Activated CD4-positive, alpha-beta T cell treated with anti-CD3 and anti-CD28 coated beads, Interleukin-2, amount 10 ng/mL, durations not matched to agents 7 days and 5 days (primary cell): ENCODE measurements at regions not wholly inside any gene's neighbourhood (a gene's known extent, or its start where the extent isn't known, plus 50 kb on each side); places are given as distances from the start of the nearest gene placed in this dataset.

Source experiments
- CTCF ChIA-PET: fragments of 350-600 bp; sonication (Branson Sonifier 250); formaldehyde crosslinking; loops from one replicate; lab custom pipeline; 2021; ENCODE audit warnings: antibody characterized with exemption; lab: Charles Lee
- POLR2A ChIA-PET: fragments of 350-600 bp; sonication (Branson Sonifier 250); formaldehyde crosslinking; loops from one replicate; lab custom pipeline; 2021; ENCODE audit warnings: antibody characterized with exemption; lab: Charles Lee
- DNase-seq: peaks from one replicate; pipeline ENCODE4 v3.0.0-alpha.2; 2020
- H3K27ac Mint-ChIP-seq: one replicate; pipeline ENCODE4 v1.8.0; 2021; ENCODE audit warnings: mild to moderate bottlenecking, moderate library complexity, mixed read lengths
- H3K27me3 Mint-ChIP-seq: one replicate; pipeline ENCODE4 v1.8.0; 2021; ENCODE audit warnings: mixed read lengths
- H3K36me3 Mint-ChIP-seq: one replicate; pipeline ENCODE4 v1.8.0; 2021; ENCODE audit warnings: low read depth, mixed read lengths
- H3K4me1 Mint-ChIP-seq: one replicate; pipeline ENCODE4 v1.8.0; 2021; ENCODE audit warnings: mixed read lengths
- H3K4me3 Mint-ChIP-seq: one replicate; pipeline ENCODE4 v1.8.0; 2021; ENCODE audit warnings: mild to moderate bottlenecking, moderate library complexity, mixed read lengths
- H3K9me3 Mint-ChIP-seq: one replicate; pipeline ENCODE4 v1.8.0; 2021; ENCODE audit warnings: mixed read lengths

DNA sequence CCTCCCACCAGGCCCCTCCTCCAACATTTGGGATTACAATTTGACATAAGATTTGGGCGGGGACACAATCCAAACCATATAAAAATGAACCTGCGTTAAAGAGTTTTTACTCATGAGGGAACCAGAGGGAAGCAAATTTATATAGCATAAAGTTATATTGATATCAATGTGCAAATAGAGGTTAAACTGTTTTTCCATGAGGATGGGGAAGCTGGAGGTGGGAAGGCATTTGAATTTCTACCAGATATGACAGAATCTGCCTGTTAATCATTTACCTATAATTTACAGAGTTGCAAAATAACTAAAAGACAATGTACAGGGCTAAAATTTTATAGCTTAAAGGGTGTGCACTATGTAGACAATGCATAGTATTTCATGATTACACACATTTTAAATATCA, 322.0 kb upstream of the FKBP1C start:
- Mint-ChIP-seq H3K27ac (no peak overlapping the region), H3K27me3 (no peaks in the 10 kb centered on the region), H3K9me3 (peaks cover 3% of the 10 kb centered on the region), H3K36me3 (no peaks in the 10 kb centered on the region), H3K4me1 (no peaks in the 10 kb centered on the region), H3K4me3 (no peak overlapping the region)
- no peak for DNase-seq
- CTCF ChIA-PET, result no interaction called here
- POLR2A ChIA-PET, result no interaction called here

DNA sequence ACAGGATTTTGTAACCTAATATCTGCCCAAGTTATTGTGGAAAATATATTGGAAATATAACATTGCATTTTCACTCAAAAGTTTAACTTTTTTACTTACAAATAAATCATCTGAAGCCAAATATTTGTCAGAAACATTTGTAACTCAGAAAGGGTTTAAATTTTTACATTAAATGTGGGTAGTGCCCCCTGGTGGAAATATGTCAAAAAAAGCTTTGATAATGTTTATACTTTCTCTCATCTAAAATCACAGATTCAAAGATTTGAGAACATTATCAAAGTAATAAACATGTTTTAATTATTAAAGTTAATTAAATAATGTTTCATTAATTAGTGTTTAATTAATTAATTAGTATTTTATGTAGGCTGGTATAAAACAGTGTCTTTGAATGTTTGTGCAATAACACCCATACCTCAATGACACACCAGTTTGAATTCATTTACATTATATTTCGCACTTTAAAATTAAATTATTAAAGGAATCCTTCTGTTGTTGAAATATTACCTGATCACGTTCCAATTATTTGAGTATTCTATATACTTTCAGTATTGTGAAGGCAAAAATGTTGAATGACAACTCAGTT, 320.1 kb upstream of the FKBP1C start:
- CTCF ChIA-PET, result no interaction called here
- H3K4me1 Mint-ChIP-seq, result no peaks in the 10 kb centered on the region
- no peak overlapping the region for H3K4me3 Mint-ChIP-seq
- no peaks in the 10 kb centered on the region for H3K9me3 Mint-ChIP-seq
- POLR2A ChIA-PET, result no interaction called here
- no peaks in the 10 kb centered on the region for H3K27me3 Mint-ChIP-seq
- H3K36me3 Mint-ChIP-seq, result no peaks in the 10 kb centered on the region
- DNase-seq, result no peak
- no peak overlapping the region for H3K27ac Mint-ChIP-seq

DNA sequence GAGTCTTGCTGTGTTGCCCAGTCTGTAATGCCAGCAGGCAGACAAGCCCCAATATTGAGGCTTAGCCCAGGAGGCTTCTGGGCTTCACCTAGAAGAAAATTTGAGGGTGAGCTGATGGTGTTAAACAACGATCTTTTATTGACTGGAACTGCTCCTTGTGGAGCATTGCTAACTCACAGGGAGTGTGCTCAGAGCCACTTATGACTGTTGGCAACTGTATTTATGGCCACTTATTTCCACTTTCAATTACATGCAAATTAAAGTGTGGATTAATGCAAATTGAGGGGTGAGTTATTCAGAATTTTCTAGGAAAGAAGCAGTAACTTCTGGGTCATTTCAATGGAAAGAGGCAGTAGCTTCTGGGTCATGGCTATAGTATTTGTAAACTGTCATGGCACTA, 317.2 kb upstream of the FKBP1C start:
- Mint-ChIP-seq H3K4me1 (no peaks in the 10 kb centered on the region), H3K27me3 (no peaks in the 10 kb centered on the region), H3K36me3 (no peaks in the 10 kb centered on the region), H3K9me3 (no peaks in the 10 kb centered on the region), H3K27ac (no peak overlapping the region), H3K4me3 (no peak overlapping the region)
- DNase-seq, result no peak
- CTCF ChIA-PET, result no interaction called here
- POLR2A ChIA-PET, result no interaction called here

DNA sequence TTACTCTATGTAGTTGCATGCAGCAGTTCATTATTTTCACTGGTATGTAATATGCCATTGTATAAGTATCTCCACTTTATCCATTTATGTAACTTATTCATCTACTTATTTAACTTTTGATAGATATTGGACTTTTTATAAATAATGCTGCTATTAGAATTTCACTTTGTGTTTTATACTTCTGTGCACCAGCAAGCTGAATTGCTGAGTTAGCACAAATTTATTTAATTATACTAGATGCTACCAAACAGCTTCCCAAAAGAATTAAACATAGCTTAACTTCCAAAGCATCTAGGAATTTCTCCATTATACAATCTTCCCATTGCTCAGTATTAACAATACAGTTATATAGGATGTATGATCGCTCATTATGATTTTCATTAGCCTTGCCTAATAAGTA, 308.0 kb upstream of the FKBP1C start:
- Mint-ChIP-seq H3K27ac (no peak overlapping the region), H3K9me3 (peaks cover 5% of the 10 kb centered on the region), H3K27me3 (no peaks in the 10 kb centered on the region), H3K4me3 (no peak overlapping the region), H3K36me3 (no peaks in the 10 kb centered on the region), H3K4me1 (no peaks in the 10 kb centered on the region)
- ChIA-PET POLR2A (no interaction called here), CTCF (no interaction called here)
- no peak for DNase-seq

DNA sequence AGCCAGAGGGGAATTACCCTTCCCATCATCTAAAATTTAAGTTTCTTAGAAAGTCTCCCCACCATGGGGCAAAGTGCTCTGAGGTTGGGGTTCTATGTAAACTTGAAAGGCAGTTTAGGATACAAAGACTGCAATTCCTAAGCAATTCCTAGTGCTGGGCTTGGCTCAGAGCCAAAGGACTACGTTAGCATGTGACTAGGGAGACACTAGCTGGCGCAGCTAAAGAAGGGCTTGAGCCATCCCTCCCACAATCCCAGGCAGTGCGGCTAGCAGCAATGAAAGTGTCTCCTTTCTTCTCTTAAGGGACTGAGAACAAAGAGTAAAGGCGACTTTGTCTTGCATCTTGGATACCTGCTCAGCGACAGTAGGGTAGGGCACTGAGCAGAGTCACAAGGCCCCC, 306.6 kb upstream of the FKBP1C start:
- CTCF ChIA-PET, result no interaction called here
- H3K27me3 Mint-ChIP-seq, result no peaks in the 10 kb centered on the region
- POLR2A ChIA-PET, result no interaction called here
- no peaks in the 10 kb centered on the region for H3K4me1 Mint-ChIP-seq
- DNase-seq, result no peak
- H3K36me3 Mint-ChIP-seq, result no peaks in the 10 kb centered on the region
- peaks cover 5% of the 10 kb centered on the region for H3K9me3 Mint-ChIP-seq
- no peak overlapping the region for H3K27ac Mint-ChIP-seq
- no peak overlapping the region for H3K4me3 Mint-ChIP-seq

DNA sequence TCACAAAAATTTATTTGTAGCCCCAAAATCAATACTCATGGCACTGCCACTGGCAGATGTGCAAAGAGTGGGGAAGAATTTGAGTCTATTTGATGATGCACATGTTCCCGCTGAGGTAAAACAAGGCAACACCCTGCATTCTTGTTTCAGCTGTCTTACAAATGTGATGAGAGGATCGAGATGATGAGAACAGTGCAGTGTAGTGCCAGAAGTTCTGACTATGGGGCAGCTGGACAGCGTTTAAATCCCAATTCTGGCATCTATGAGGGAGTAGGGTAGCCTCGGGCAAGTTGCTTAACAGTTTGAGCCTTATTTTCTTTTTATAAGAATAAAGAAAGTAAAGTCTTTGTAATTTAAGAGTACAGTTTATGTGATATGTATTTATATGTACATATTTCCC, 296.7 kb upstream of the FKBP1C start:
- Mint-ChIP-seq H3K4me3 (no peak overlapping the region), H3K27me3 (no peaks in the 10 kb centered on the region), H3K9me3 (peaks cover 11% of the 10 kb centered on the region), H3K36me3 (no peaks in the 10 kb centered on the region), H3K4me1 (no peaks in the 10 kb centered on the region), H3K27ac (no peak overlapping the region)
- no peak for DNase-seq
- POLR2A ChIA-PET, result no interaction called here
- CTCF ChIA-PET, result no interaction called here

DNA sequence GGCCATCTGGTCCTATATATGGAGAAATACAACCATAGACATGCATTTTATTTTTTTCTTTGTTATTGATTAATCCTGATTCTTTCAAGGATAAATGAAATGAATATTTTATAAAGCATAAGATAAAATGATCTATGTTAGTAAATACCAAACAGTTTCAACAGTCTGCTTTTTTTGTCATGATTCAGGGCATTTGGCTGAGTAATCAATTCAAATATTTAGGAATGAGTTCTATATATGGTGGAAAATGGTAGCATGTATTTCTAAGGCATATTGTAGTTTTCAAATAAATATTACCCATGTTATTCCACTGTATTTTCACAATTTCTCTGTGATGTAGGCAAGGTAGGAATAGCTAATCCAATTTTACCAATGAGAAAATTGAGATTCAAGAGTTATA, 287.5 kb upstream of the FKBP1C start:
- no peaks in the 10 kb centered on the region for H3K4me1 Mint-ChIP-seq
- POLR2A ChIA-PET, result no interaction called here
- CTCF ChIA-PET, result no interaction called here

DNA sequence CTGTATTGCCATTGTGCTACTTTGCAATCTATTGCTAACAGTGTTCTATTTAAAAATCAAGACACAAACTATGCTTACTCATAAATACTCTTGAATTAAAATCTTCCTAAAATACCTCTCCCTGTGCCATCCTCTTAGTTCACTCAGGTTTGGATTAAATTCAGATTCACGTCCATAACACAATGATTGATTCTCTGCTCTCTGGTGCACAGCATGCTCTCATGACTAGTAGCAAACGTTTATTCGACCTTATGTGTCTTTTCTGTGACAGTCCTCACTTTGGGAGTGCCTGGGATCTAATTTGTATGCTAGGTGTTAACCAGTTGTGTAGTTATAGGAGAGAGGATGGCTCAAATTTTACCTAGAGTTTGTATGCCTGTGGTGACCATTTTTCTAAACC, 270.4 kb upstream of the FKBP1C start:
- H3K36me3 Mint-ChIP-seq, result no peaks in the 10 kb centered on the region
- H3K9me3 Mint-ChIP-seq, result peaks cover 9% of the 10 kb centered on the region
- H3K4me1 Mint-ChIP-seq, result no peaks in the 10 kb centered on the region
- no peak for DNase-seq
- no peaks in the 10 kb centered on the region for H3K27me3 Mint-ChIP-seq
- CTCF ChIA-PET, result no interaction called here
- no peak overlapping the region for H3K4me3 Mint-ChIP-seq
- POLR2A ChIA-PET, result no interaction called here
- no peak overlapping the region for H3K27ac Mint-ChIP-seq

More for the DNA sequence above, 287.5 kb upstream of the FKBP1C start:
- H3K4me3 Mint-ChIP-seq, result no peak overlapping the region
- H3K27me3 Mint-ChIP-seq, result no peaks in the 10 kb centered on the region
- H3K36me3 Mint-ChIP-seq, result no peaks in the 10 kb centered on the region
- H3K9me3 Mint-ChIP-seq, result peaks cover 3% of the 10 kb centered on the region
- no peak for DNase-seq
- H3K27ac Mint-ChIP-seq, result no peak overlapping the region

DNA sequence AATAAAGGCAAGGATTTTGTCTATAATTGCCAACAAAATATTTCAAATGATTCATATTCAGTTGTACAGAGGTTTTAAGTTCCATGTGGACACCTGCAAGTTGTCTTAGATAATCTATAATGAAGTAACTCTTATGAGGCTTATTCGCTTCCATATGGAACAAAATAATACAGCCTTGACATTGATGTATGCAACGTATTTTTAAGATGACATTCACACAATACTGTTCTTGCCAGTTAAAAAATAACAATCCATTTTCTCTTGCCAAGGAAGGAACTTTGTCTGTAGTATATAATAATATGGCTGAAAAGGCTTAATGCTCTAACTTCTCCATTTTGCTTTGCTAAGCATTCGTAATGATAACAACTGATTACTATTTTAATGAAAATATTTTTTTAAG, 269.3 kb upstream of the FKBP1C start:
- H3K4me1 Mint-ChIP-seq, result no peaks in the 10 kb centered on the region
- no peaks in the 10 kb centered on the region for H3K27me3 Mint-ChIP-seq
- ChIA-PET POLR2A (no interaction called here), CTCF (no interaction called here)
- no peak overlapping the region for H3K4me3 Mint-ChIP-seq
- H3K36me3 Mint-ChIP-seq, result no peaks in the 10 kb centered on the region
- peaks cover 9% of the 10 kb centered on the region for H3K9me3 Mint-ChIP-seq
- no peak for DNase-seq
- no peak overlapping the region for H3K27ac Mint-ChIP-seq

DNA sequence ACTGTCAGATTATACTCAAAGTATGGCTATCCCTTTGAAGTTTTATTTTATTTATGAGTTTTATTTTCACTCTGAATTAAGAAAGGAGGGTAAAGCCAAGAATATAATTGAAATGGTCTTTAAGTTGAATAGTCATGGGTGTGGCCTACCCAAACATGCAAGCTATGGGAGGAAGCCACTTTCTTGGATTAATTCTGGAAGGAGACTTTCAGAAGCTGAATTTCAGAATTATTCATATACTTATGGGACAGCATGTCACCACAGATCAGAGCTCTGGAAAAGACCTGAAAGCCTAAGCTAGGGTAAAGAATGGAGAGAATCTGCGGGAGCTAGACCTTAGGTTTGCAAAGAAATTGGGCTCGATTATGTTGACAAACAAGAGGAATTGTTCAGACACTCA, 242.4 kb upstream of the FKBP1C start:
- Mint-ChIP-seq H3K27ac (no peak overlapping the region), H3K27me3 (no peaks in the 10 kb centered on the region), H3K9me3 (no peaks in the 10 kb centered on the region), H3K4me1 (no peaks in the 10 kb centered on the region), H3K4me3 (no peak overlapping the region), H3K36me3 (no peaks in the 10 kb centered on the region)
- ChIA-PET POLR2A (no interaction called here), CTCF (no interaction called here)
- no peak for DNase-seq

DNA sequence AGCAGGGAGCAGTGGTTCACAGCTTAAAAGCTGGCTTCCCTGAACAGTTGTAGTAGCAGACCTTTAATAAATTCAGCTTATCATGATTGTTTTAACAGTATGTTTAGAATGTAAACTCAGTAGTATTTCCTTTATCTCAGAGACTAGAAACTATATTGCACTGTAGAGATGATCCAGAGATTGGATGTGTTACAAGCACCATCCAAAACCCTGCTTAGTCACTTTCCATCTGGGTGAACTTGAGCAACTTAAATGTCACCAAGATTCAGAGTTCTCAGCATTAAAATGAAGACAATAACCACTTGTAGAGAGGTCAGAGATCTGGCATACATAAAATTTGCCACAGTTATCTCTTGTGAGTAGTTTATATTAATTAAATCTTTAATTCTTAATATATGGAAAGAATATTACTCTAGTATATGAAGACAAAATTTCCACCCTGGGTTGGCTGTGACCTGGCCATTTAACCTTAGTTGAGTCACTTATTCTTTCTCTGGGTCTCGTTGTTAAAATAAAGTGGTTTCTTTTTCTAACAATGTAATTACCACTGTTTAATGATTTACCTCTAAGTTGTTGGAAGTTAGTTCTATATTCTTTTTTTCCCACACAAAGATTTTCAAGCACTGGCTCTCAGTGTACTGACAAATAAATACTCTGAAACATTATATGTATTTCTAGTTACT, 239.2 kb upstream of the FKBP1C start:
- H3K27ac Mint-ChIP-seq, result no peak overlapping the region
- POLR2A ChIA-PET, result no interaction called here
- no peaks in the 10 kb centered on the region for H3K27me3 Mint-ChIP-seq
- H3K36me3 Mint-ChIP-seq, result no peaks in the 10 kb centered on the region
- no peaks in the 10 kb centered on the region for H3K9me3 Mint-ChIP-seq
- no peaks in the 10 kb centered on the region for H3K4me1 Mint-ChIP-seq
- no peak overlapping the region for H3K4me3 Mint-ChIP-seq
- no peak for DNase-seq
- CTCF ChIA-PET, result no interaction called here

DNA sequence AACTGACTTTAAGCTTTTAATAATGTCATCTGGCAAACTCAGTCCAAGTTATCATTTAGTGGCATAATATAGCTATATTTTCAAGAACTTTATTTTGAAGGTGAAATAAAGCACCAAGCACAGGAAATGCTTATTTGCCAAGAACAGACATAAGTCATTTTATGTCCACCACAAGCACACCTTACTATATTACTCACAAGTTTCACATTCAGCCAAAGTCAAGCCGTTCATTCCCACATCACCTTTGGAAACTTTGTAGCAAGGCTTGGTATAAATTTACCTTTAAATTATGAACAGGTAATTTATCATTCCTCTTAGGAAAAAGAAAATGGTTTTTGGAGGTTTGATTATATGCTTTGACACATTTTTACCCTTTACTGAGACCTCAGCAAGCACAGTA, 236.8 kb upstream of the FKBP1C start:
- Mint-ChIP-seq H3K4me1 (no peaks in the 10 kb centered on the region), H3K27me3 (no peaks in the 10 kb centered on the region), H3K36me3 (no peaks in the 10 kb centered on the region), H3K4me3 (no peak overlapping the region), H3K9me3 (no peaks in the 10 kb centered on the region), H3K27ac (no peak overlapping the region)
- DNase-seq, result no peak
- POLR2A ChIA-PET, result no interaction called here
- CTCF ChIA-PET, result no interaction called here

DNA sequence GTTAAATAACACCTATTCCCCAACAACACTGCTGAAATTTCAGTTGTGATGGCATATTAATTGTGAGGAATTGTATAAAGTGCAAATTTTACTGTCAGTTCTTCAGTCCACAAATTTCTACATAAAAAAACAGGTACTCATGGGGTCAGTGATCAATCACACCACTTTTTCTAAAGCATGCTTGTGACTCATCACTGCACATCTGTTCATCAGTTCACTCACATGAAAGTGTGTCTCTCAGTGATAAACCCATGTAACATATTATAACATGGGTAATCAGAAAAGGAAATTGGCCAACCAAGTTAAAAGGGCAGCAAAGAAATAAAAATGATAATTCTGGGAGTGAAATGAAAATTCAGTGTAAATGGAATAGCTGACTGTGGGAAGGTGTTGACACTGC, 234.7 kb upstream of the FKBP1C start:
- H3K4me3 Mint-ChIP-seq, result no peak overlapping the region
- no peaks in the 10 kb centered on the region for H3K9me3 Mint-ChIP-seq
- H3K4me1 Mint-ChIP-seq, result no peaks in the 10 kb centered on the region
- no peak overlapping the region for H3K27ac Mint-ChIP-seq
- no peaks in the 10 kb centered on the region for H3K36me3 Mint-ChIP-seq
- H3K27me3 Mint-ChIP-seq, result no peaks in the 10 kb centered on the region
- POLR2A ChIA-PET, result no interaction called here
- CTCF ChIA-PET, result no interaction called here
- no peak for DNase-seq

DNA sequence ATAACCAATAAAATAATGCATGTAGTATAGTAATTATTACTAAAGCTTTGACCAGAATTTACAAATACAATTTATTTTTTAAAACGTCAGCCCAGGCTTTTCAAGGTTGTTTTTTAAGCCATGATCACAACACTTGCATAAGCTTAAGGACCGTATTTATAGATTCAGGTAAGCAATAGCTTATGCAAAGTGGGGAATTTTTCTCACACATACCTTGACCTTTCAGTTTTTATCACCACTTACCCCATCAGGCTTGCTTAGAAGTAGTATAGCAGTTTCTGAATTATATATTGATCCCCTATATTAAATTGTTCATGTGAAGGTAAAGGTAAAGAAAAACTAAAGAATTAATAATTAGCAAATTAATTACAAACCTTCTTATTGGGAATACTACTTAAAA, 232.3 kb upstream of the FKBP1C start:
- no peaks in the 10 kb centered on the region for H3K9me3 Mint-ChIP-seq
- no peak overlapping the region for H3K4me3 Mint-ChIP-seq
- H3K36me3 Mint-ChIP-seq, result no peaks in the 10 kb centered on the region
- H3K27ac Mint-ChIP-seq, result no peak overlapping the region
- CTCF ChIA-PET, result no interaction called here
- no peaks in the 10 kb centered on the region for H3K4me1 Mint-ChIP-seq
- H3K27me3 Mint-ChIP-seq, result no peaks in the 10 kb centered on the region
- POLR2A ChIA-PET, result no interaction called here
- DNase-seq, result no peak
